HUDEP-2 (cell line): ENCODE measurements at regions not wholly inside any gene's neighbourhood (a gene's known extent, or its start where the extent isn't known, plus 50 kb on each side); places are given as distances from the start of the nearest gene placed in this dataset.

ENCODE experiments used
- DNase-seq, 76 experiments: peaks; one replicate each; lab custom pipeline; 2025; ENCODE audit not compliant: unreplicated experiment in 76 of 76; lab: John Stamatoyannopoulos, UW

DNA sequence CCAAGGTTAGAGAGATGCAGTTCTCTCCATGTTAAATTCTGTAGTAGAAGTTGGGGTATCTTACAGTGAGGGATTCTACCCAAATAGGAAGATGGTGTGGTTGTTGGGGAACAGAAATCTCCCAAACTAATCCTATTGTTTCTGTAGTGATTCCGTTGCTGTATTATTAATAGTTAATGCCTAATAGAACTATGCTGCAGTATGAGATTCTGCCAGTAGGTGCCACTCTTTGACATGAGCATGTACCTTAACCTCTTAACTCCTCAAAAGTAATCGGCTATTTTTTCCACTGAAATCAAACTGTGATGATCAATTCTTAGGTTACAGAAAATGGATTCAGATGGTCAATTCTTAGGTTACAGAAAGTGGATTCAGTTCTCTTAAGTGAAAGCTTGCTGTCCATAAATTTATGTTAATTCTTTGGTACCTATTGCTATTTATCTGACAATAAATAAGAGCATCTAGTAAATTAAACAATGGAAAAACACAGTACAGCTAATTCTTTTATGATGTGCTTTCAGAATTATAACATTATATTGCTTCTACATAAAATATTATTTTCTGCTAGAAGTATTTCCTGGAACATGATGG is 97.9 kb upstream of the DLX2 start:
- peak in 1 of 76 experiments; percentile 1 for DNase-seq

DNA sequence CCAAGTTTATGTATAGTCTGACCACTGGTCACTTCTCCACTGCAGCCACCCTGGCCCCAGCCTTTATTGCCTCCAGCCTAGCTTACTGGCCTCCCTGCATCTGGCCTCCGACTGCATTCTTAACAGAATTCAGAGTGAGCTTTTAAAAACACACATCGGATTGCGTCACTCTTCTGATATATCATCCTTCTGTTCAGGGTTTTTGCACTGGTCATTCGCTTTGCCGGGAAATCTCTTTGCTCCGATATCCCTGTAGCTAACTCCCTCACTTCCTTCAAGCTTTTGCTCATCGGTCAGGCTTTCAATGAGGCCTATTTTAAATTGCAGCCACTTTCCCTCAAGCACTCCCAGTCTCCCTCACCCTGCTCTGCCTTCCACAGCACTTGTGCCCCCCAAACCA is 101.6 kb upstream of the DLX2 start:
- no peak for DNase-seq

DNA sequence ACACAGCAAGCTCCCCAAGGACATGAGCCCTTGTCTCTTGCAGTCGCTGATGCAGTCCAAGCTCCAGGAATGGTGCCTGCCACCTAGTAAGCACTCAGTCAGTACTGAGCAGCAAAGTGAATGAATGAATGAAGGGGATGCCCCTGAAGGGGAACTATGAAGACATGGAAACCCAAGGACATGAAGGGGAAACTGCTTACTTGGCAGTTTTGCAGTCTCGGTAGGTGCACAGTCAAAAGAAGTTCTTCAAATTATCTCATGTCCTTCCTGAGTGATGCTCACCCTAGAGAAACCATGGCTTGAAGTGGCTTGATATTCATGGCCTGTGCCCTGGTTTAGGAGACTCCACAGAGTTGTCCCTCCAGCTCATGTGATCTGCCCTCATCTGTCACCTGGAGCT is 102.1 kb upstream of the DLX2 start:
- no peak for DNase-seq

DNA sequence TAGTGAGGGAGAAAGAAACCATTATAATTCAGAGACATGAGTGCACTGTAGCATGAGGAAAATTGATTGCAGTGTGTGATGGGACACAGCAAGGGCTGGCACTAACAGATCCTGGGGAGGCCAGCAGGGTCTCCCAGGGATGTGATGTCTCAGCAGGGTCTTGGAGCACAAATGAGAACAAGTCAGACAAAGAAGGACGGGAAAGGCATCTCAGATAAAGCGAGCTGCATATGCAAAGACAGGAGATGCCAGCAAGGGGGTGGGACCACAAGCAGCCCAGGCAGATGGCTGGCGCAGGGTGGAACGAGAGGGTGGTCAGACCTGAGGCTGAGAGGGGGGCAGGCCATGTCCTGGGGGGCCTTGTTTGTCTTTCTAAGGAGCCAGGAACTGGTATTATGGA is 102.6 kb upstream of the DLX2 start:
- no peak for DNase-seq

DNA sequence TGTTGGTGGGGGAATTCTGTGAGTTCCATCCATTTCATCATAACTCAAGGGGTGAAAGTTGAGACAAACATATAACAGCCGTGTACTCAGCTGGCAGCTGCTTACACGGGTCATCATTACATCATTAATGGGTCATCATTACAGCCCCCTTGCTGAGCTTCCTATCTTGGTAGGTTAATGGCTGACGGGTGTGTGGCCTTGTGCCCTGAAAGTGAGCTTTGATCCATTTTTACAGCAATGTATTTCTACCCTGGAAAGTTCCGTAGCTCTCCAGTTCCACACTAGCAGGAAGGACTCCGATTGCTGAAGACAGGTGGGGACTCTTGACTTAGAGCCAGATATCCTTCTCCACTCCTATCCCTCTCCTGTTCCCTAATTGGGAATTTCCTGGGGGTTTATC is 105.2 kb upstream of the DLX2 start:
- DNase-seq: no peak

DNA sequence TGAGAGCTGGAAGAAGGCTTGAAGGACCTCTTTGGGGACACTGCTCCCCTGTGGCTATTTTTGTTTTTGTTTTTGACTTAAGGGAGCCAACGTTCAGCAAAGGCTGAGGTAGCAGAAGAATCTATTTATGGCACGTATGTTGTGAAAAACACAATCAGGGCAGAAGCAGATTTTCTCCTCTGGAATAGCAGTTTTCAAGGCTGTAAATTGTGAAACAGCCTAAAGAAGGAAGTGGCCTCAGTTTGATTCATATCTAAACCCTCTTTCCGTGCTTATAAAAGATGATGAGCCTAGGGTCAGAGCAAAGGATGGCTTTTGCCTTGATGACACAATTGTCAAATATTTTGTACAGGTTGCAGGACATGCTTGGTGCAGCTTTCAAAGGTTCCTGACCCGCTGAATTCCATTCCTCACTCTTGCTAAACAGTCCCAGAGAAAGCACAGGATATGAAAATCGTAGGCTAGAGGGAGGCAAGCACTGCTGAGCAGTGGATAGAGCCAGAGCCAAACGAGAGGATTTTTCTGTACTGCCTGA is 106.2 kb upstream of the DLX2 start:
- DNase-seq: no peak

DNA sequence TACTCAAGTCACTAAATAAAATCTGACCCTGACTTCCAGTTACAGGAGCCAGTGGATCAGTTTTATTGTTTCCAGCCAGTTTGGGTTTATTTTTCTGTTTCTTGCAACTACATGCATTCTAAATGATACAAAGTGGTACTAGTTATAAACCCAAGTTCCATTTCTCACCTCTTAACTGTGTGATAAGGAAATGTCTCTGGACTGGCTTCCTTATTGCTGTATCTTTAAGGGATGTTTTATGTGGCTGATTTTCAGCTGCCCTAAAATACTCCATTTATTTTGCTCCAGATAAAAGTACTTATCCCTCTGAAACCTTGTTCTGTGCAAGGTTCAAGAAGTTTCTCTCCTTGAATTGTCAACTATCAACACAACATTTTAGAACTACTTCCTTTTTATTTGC is 107.9 kb upstream of the DLX2 start:
- no peak for DNase-seq

DNA sequence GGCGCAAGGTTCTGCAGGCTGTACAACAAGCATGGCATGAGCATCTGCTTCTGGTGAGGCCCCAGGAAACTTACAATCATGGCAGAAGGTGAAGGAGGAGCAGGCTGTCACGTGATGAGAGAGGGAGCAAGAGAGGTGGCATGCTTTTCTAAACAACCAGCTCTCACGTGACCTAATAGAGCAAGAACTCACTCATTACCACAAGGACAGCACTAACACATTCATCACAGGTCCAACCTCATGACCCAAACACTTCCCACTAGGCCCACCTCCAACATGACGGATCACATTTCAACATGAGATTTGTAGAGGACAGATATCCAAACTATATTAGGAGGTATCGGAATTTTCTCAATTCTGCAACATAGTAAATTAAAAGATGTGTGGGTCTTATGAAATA is 108.8 kb upstream of the DLX2 start:
- no peak for DNase-seq

DNA sequence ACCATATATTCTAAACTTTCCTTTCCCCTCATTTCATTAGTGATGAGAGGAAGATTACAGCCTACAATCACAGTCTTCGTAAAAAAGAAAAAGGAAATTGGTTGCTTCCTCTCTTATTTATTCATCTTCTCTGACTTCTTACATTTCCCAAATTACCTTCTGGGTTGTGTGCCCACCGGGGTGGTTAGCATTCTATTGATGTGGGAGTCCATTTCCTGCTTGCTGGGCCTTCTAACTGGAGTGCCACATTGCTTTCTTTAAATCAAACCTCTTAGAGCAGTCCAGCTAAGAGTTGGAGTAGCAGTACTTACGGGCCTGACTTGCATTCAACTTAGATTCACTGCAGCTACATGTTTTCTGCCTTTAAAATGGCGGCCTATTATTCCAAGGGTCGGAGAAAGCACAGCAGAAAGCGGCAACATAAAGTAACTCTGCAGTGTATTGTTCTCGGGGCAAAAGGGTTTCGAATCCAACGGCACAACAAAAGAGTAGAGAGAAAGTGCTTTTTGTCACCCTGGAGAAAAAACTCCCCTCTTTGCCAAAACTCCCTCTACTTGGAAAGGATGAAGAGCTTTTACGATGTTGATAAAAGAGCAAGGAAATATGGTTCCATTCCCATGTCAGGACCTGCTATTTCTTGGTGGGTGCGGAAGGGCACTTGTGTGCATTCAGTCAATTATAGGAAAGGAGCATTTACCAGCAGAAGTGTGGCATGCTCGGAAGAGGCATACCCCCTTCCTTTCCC is 110.6 kb upstream of the DLX2 start:
- DNase-seq: no peak

DNA sequence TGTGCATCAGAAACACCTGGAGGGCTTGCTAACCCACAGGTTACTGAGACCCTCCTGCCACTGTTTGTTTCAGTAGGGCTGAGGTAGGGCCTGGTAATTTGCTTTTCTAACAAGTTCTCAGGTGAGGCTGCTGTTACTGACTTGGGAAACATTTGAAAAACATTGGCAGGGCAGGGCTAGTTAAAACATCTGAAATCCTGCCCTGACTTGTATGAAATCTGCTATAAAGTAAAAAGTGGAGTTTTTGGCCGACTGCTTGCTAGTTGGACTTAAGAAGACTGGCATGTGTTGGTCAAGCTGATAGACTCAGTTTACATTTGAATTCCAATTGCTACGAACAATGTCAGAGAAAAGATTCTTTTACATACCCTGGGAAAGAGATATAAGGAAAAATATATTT is 111.6 kb upstream of the DLX2 start:
- DNase-seq: no peak

DNA sequence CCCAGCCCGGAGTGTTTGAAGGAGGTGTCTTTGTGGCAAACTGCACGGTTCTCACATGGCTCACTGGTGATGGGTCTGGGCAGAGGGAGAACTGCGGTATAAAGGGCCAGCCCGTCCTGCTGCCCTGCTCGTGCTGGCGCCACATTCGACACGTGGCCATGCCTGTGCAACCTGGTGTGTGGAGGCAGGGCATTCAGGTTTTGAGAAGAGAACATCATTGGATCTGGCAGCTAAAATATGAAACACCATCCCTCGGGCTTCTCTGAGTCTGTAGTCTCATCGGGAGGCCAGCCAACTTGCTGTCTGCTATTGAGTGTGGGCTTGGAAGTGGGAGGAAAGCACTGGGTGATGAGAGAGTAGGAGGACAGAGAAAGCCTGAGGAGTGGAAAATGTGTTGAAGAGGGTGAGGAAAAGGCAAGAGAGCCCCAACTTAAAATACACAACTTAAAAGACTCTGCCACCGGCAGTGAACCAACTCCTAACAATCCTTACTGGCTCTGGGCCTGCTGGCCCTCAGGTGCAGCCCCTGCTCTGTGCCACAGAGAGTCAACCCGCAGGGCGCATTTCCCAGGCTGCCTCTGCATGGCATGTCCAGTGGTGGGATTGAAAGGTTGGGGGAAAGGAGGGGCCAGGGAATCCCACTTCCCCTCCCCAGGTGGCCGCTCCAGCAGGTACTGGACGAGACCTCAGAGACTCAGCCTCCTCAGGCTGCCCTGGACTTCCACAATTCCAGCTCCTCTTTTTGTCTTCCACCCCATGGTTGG is 112.7 kb upstream of the DLX2 start:
- DNase-seq: no peak

DNA sequence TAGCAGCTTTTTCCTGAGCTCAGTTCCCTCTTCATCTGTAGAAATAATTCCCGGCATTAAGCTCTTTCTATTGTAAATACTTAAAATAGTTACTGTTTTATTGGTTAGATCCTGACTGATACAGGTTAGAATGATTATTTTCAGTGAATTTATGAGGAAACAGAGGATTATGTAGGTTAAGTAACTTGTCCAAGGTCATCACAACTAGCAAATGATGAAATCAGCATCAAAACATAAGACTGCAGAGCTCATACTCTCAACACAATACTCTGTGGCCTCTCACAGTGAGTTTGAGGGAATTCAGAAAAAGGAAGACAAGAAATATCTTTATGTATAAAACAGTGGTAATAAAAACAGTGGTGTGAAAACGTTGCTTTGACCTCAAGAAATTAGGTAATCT is 113.2 kb upstream of the DLX2 start:
- no peak for DNase-seq

DNA sequence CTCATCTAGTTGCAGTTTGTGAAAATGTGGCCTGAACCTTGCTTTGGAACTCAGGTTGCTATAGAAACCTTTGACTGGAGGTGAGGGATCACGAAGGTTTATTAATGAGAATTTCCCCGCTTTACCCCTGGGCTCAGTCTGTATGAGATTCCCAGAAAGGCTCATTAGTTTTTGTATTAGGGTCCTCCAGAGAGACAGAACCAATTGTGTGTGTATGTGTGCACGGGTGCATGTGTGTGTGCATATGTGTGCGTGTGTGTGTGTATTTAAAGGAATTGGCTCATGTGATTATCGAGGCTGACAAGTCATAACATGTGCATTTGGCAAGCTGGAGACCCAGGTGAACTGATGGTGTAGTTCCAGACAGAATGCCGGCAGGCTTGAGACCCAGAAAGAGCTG is 113.8 kb upstream of the DLX2 start:
- no peak for DNase-seq

DNA sequence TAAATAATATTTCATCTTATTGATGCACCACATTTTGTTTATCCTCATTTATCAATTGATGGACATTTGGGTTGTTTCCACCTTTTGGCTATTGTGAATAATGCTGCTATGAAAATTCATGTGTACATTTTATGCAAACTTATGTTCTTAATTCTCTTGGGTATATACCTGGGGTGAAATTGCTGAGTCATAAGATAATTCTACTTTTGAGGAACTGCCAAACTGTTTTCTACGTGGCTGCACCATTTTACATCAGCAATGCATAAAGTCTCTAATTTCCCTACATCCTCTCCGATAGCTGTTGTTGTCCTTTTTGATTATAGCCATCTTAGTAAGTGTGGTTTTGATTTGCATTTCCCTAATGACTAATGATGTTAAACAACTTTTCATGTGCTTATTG is 116.5 kb upstream of the DLX2 start:
- DNase-seq: no peak

DNA sequence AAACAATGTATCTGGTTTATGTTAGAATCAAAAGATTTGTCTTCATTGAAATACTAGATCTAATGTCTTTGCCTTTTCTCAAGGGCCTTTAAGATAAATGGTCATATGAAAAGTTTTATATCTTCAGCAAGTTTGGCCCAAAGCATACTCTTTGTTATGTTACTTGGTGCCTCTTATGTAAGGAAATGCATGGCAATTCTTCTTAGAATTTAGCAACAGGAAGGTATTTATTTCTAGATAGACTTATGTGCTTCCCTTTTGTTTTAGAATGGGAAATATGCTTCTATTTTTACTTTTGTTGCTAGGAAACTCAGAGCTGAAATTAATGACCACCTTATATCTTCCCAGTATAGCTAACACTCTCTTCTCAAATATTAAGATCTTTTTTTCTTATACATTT is 117.4 kb upstream of the DLX2 start:
- DNase-seq: no peak

DNA sequence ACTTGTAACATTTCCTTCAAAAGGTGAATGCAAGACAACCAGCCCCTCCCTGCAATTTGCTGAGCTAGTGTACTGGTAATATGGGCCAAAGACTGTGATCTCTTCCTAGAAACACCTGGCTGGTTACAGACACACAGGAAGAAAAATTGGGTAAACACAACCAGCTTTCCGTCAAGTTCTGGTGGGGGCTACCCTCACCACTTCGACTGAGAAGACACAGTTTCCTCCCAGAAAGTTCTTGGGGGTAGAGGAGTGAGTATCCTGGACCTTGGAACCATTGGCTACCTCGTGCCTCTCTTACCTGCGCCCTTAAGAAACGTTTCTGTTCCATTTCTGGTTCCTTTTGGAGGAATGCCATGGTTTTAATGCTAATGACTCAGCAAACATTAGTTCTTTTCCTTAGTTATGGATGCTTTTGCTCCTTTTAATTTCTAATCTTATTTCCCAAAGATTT is 120.9 kb upstream of the DLX2 start:
- DNase-seq: no peak

DNA sequence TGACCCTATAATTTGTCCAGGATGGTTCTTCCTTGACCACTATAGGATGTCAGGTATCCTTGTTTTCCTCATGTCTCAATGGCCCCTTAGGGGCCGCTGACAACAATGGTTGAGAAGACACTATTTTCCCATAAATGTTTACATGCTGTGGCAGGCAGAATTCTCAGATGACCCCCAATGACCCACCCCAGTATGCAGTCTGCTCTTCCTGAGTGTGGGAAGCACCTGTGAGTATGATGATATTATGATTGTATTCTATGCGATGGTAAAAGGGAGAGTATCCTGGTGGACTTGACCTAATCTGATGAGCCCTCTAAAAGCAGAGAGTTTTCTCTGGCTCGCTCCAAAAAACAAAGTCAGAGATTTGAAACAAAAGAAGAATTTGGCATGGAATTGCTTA is 123.1 kb upstream of the DLX2 start:
- no peak for DNase-seq

DNA sequence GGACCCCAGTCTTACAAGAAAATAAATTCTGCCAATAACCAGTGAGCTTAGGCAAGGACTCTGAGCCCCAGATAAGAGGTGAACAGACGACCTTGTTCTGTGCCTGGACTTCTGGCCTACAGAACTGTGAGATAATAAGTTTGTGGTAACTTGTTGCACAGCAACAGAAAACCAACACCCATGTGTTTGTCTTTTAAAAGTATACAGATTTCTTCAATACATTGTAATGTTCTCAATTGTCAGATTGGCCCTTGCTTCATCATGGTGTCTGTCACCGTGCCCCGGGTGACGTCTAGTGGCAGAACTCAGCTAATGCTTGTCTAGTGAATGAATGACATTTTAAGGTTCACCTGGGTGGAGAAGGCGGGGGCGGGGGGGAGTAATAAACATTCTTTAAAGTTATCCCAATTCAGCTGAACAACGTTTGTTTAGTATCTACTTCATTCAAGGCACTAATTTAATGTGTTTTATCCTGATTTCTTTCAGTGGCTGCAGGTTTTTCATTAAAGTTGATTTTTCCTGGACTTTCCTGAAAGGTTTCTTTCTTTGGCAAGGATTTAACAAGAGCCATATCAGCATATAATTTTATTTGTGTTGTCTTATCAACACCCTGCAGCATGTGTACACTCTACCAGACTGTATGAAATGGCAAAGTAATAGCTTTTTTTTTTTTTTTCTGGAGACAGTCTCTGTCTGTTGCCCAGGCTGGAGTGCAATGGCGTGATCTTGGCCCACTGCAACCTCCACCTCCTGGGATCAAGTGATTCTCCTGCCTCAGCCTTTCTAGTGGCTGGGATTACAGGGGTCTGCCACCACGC is 123.8 kb upstream of the DLX2 start:
- peak in 3 of 76 experiments; percentile 5 to 27 (median 5) for DNase-seq

DNA sequence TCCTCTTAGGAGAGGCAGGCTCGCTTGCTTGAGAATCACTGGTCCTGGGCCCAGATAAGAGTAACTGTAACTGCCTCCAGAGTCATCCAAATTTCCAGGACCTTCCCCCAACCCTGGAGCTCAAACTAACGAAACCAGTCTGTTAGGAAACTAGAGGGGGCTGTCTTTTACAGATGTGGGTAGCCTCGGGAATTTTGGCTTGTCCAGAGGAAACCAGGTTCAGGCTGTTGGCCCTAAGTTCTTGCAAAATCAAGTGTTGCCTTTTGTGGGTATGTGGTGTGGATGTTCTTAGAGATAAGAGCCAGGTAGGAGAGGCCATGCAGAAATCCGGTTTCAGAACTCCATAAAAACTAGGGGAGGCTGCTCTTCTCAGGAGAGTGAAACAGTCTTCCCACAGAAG is 125.0 kb upstream of the DLX2 start:
- DNase-seq: no peak

DNA sequence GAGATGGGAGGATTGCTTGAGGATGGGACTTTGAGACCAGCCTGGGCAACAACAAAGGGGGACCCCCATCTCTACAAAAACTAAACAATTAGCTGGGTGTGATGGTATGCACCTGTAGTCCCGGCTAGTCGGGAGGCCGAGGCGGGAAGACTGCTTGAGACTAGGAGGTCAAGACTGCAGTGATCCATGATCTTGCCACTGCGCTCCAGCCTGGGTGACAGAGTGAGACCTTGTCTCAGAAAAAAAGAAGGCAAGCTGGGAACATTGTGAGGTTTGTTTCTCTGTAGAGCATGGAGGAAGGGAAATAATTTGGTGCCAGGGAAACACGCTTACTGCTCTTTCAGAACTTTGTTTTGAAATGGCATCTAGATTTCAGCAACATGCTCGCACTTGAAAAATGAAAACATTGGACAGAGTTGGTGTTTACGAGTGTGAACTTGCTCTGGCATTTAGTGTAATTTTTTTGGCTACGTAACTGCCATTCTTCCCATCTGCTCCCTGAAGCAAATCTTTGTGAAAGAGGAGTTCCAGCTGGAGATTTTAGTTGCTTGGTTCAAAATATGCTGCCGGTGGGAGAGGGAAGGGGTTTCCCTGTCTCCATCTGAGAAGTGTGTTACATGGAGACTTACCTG is 125.6 kb upstream of the DLX2 start:
- no peak for DNase-seq
